ENCODE measurements at regions not wholly inside any gene's neighbourhood (a gene's known extent, or its start where the extent isn't known, plus 50 kb on each side); places are given as distances from the start of the nearest gene placed in this dataset.
"Not testable (repeated sequence)": the region's sequence is repeated elsewhere in the genome, so short reads cannot be mapped to it uniquely, and the experiment has no call there.

DNA sequence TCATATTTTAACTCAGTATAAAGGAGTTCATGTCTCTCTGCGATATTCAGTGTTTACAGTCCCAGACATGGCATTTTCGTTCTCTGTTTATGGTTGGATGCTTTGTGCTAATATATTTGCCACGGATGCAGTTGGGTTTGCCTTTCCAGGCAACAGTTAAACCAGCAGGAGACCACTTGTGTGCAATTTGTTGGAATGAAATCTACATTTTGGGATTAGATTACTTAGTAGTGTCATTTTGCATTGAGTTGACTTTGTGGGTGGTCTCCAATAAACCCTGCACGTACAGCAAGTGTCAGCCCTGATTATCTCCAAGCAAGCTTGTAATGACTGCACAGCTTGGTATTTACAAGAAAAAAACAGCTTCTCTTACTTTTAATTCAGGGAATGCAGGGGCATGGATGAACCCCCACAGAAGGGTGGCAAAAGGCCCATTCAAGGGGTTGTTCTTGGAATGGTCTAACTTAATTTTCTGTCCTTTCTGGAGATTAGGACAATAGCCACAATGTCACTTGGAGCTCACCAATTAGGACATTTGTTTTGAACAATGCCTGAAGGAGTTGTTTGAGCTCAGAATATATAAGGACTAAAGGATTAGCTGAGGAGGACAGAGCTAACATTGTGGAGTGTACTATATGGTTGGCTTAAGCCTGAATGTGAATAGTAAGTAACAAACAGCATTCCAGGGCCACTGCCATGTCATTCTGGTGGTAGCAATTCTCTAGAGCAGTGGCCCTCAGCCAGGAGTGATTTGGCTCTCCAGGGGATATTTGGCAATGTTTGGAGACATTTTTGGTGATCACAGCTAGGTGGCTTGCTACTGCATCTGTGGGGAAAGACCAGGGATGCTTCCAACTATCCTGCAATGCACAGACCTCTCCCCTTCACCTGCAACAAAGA is 121.5 kb downstream of the SLC4A3 start:
- TF ChIP-seq, protein P1, sequence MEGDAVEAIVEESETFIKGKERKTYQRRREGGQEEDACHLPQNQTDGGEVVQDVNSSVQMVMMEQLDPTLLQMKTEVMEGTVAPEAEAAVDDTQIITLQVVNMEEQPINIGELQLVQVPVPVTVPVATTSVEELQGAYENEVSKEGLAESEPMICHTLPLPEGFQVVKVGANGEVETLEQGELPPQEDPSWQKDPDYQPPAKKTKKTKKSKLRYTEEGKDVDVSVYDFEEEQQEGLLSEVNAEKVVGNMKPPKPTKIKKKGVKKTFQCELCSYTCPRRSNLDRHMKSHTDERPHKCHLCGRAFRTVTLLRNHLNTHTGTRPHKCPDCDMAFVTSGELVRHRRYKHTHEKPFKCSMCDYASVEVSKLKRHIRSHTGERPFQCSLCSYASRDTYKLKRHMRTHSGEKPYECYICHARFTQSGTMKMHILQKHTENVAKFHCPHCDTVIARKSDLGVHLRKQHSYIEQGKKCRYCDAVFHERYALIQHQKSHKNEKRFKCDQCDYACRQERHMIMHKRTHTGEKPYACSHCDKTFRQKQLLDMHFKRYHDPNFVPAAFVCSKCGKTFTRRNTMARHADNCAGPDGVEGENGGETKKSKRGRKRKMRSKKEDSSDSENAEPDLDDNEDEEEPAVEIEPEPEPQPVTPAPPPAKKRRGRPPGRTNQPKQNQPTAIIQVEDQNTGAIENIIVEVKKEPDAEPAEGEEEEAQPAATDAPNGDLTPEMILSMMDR (conservative IDR thresholded peaks at IDR 0.05; ENCODE audit: low read depth, low read length): no peak
- no peak overlapping the region for H3K4me3 ChIP-seq (ENCODE audit: low read length)
- DNase-seq (ENCODE audit: low read depth): peak; percentile 13

DNA sequence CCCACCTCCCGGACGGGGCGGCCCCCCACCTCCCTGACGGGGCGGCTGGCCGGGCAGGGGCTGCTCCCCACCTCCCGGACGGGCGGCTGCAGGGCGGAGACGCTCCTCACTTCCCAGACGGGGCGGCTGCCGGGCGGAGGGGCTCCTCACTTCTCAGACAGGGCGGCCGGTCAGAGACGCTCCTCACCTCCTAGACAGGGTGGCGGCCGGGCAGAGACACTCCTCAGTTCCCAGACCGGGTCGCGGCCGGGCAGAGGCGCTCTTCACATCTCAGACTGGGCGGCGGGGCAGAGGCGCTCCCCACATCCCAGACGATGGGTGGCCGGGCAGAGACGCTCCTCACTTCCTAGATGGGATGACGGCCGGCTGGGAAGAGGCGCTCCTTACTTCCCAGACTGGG is 123.7 kb downstream of the SLC4A3 start:
- not testable (repeated sequence) for H3K4me3 ChIP-seq (ENCODE audit: low read length); DNase-seq (ENCODE audit: low read depth)

DNA sequence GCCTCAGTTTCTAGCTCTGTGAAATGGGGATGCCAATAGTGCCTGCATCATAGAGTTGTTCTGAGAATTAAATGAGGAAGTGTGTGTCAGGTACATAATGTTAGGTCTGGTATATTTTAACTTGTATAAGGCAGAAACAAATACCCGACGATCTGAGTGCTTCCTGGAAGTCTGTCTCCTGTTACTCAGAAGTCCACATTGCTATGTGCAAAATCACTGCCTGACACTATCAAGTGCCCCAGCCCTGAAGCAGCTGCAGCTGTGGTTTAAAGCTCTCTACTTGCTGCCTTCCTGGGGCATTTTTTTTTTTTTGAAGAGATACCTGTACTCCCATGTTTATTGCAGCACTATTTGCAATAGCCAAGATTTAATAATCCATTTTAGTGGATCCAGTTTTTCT is 125.3 kb downstream of the SLC4A3 start:
- TF ChIP-seq, protein P1 (conservative IDR thresholded peaks at IDR 0.05; ENCODE audit: low read depth, low read length): no peak
- no peak overlapping the region for H3K4me3 ChIP-seq (ENCODE audit: low read length)
- DNase-seq (ENCODE audit: low read depth): no peak

DNA sequence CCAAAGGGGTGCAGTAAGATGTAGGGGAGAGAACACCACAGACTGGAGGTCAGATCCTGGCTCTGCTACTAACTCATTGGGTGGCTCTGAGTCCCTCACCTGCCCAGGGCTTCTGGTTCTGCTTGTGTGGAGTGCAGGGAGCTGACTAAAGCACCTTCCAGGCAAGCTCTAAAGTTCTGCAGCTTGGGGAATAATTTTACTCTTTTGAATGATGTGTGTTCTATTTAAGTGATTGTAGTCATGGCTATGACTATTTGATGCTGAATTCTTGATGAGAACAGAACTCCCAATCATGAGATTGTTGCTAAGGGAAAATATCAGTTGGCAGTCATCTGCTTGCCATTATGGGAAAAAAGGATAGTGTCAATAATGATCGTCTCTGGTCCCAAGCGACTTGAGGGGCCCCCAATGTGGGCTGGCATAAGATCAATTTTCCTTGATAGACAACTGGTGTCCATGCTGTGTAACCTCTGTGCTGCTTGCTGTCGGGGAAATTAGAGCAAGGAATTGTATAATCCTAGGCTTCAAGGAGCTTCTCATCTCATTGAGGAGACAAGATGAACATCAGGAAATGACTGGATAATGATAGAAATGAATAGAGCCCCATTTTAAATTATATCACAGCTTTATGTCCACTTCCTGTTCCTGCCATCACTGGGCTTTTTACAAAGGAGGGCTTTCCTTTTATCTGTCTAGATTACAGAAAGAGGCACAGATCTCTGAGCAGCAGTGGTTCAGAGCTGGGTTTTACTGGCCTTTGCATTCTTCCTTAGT is 131.7 kb downstream of the SLC4A3 start:
- TF ChIP-seq, protein P1 (conservative IDR thresholded peaks at IDR 0.05; ENCODE audit: low read depth, low read length): no peak
- DNase-seq (ENCODE audit: low read depth): no peak
- no peak overlapping the region for H3K4me3 ChIP-seq (ENCODE audit: low read length)

DNA sequence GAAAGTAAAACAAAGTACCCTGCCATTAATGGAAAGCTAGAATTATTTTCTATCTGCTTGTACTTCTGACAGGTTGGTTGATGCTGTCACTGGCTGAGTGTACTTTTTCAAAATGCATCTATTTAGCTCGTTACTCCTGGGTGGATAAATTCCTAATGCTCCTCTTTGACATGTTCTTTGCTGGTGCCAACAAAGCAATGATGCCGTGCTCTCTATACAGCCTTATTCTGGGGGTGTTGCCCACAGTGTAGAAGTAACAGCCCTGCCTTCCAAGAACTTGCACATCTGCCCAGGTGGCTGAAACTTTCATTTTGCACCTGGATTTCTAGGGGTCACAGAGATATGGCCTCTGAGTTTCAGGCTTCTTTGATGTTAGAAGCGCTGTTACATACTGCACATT is 132.4 kb downstream of the SLC4A3 start:
- no peak for DNase-seq (ENCODE audit: low read depth)
- TF ChIP-seq, protein P1 (conservative IDR thresholded peaks at IDR 0.05; ENCODE audit: low read depth, low read length): no peak
- no peak overlapping the region for H3K4me3 ChIP-seq (ENCODE audit: low read length)

DNA sequence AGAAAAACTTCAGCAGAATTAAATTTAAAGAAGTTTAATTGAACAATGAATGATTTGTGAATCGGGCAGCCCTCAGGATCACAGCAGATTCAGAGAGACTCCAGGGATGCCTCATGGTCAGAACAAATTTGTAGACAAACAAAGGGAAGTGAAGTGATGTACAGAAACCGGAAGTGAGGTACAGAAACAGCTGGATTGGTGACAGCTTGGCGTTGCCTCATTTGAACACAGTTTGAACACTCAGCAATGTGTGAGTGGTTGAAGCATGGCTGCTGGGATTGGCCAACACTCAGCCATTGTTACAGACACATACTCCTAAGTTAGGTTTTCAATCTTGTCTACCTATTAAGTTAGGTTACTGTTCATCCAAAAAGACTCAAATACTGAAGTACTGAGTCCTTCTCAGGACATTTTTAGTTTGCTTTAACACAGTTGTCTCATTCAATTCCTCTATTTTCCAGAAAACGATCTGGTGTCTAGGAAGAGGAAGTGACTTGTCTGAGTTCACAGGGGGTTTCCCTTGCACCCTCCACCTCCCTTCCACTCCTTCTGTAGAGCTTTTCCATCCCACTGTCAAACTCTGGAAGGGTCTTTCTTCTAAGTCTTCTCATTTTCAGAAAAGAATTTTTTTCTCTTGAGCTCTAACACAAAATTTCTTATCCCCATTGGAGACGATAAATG is 137.9 kb downstream of the SLC4A3 start:
- TF ChIP-seq, protein P1 (conservative IDR thresholded peaks at IDR 0.05; ENCODE audit: low read depth, low read length): no peak
- no peak for DNase-seq (ENCODE audit: low read depth)
- no peak overlapping the region for H3K4me3 ChIP-seq (ENCODE audit: low read length)

DNA sequence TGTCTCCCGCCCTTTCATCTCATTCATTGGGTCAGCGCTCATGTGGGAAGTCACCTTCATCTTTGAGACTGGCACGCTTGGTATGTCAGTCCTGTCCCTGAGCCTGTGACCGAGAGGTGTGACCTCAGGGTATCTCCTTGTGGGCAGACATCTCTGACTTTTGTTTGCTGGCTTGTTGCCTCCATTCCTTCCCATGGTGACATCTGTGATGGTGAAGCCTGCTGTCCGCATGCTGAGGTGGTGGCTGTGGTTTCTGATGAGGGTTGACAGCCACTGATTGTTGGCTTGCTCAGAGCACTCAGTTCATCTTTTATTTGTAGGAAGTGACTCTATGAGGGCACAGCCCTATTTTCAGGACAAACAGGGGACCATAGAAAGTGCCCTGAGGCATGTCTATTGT is 139.2 kb downstream of the SLC4A3 start:
- TF ChIP-seq, protein P1 (conservative IDR thresholded peaks at IDR 0.05; ENCODE audit: low read depth, low read length): no peak
- H3K4me3 ChIP-seq (ENCODE audit: low read length): no peak overlapping the region
- DNase-seq (ENCODE audit: low read depth): no peak
